Osteocyte (in vitro differentiated cells): ENCODE measurements at regions not wholly inside any gene's neighbourhood (a gene's known extent, or its start where the extent isn't known, plus 50 kb on each side); places are given as distances from the start of the nearest gene placed in this dataset.

ENCODE experiments used
- DNase-seq: peaks from one replicate; pipeline ENCODE4 v3.0.0; 2021; ENCODE audit warnings: mixed read lengths; ENCODE audit not compliant: unreplicated experiment; ENCODE audit errors: extremely low spot score
- H3K27ac Mint-ChIP-seq: one replicate; pipeline ENCODE4 v1.8.0; 2021; ENCODE audit warnings: mild to moderate bottlenecking, mixed read lengths; ENCODE audit not compliant: unreplicated experiment
- H3K27me3 Mint-ChIP-seq: one replicate; pipeline ENCODE4 v1.8.0; 2021; ENCODE audit warnings: mixed read lengths; ENCODE audit not compliant: unreplicated experiment
- H3K36me3 Mint-ChIP-seq: one replicate; pipeline ENCODE4 v1.8.0; 2021; ENCODE audit warnings: mixed read lengths; ENCODE audit not compliant: unreplicated experiment
- H3K4me1 Mint-ChIP-seq: one replicate; pipeline ENCODE4 v1.8.0; 2021; ENCODE audit warnings: mixed read lengths; ENCODE audit not compliant: unreplicated experiment
- H3K4me3 Mint-ChIP-seq: one replicate; pipeline ENCODE4 v1.8.0; 2021; ENCODE audit warnings: mild to moderate bottlenecking, moderate library complexity, mixed read lengths; ENCODE audit not compliant: unreplicated experiment
- H3K9me3 Mint-ChIP-seq: one replicate; pipeline ENCODE4 v1.8.0; 2021; ENCODE audit warnings: mixed read lengths; ENCODE audit not compliant: unreplicated experiment
- CTCF ChIP-seq: fragments of 200-600 bp; sonication (generic); IDR thresholded peaks from 2 replicates; pipeline ENCODE4 v1.5.0; 2021; ENCODE audit warnings: antibody characterized with exemption, mild to moderate bottlenecking, moderate library complexity

GRCh38 chr5:18216016-18216415 is 581.8 kb downstream of the TAF11L14 start:
- H3K27ac Mint-ChIP-seq, result no peak overlapping the region

GRCh38 chr5:18216729-18217128 is 582.5 kb downstream of the TAF11L14 start:
- no peak overlapping the region for H3K27ac Mint-ChIP-seq
- peaks cover 2% of the 10 kb centered on the region for H3K4me1 Mint-ChIP-seq
- H3K9me3 Mint-ChIP-seq, result peaks cover 8% of the 10 kb centered on the region
- H3K27me3 Mint-ChIP-seq, result no peaks in the 10 kb centered on the region
- no peak for TF ChIP-seq CTCF
- DNase-seq, result no peak
- no peak overlapping the region for H3K4me3 Mint-ChIP-seq
- H3K36me3 Mint-ChIP-seq, result peaks cover 2% of the 10 kb centered on the region

More at GRCh38 chr5:18216016-18216415, 581.8 kb downstream of the TAF11L14 start:
- DNase-seq, result no peak
- Mint-ChIP-seq H3K9me3 (peaks cover 8% of the 10 kb centered on the region), H3K4me3 (no peak overlapping the region), H3K4me1 (peaks cover 2% of the 10 kb centered on the region), H3K36me3 (peaks cover 2% of the 10 kb centered on the region), H3K27me3 (no peaks in the 10 kb centered on the region)
- TF ChIP-seq CTCF, result no peak

- no peak for DNase-seq
- Mint-ChIP-seq H3K9me3 (peaks cover 8% of the 10 kb centered on the region), H3K36me3 (peaks cover 2% of the 10 kb centered on the region), H3K4me3 (no peak overlapping the region), H3K27me3 (no peaks in the 10 kb centered on the region), H3K4me1 (peaks cover 2% of the 10 kb centered on the region), H3K27ac (no peak overlapping the region)
- no peak for TF ChIP-seq CTCF
These were observed 585.0 kb downstream of the TAF11L14 start for GRCh38 chr5:18219241-18219640.

- H3K36me3 Mint-ChIP-seq, result peaks cover 2% of the 10 kb centered on the region
- no peaks in the 10 kb centered on the region for H3K27me3 Mint-ChIP-seq
- no peak for TF ChIP-seq CTCF
- no peak overlapping the region for H3K4me3 Mint-ChIP-seq
- H3K9me3 Mint-ChIP-seq, result peaks cover 7% of the 10 kb centered on the region
- no peak for DNase-seq
- no peak overlapping the region for H3K27ac Mint-ChIP-seq
- H3K4me1 Mint-ChIP-seq, result peaks cover 2% of the 10 kb centered on the region
These were observed 586.4 kb downstream of the TAF11L14 start for GRCh38 chr5:18220631-18221030.

- Mint-ChIP-seq H3K27ac (no peak overlapping the region), H3K4me3 (no peak overlapping the region), H3K27me3 (peaks cover 6% of the 10 kb centered on the region), H3K9me3 (peaks cover 5% of the 10 kb centered on the region), H3K36me3 (no peaks in the 10 kb centered on the region), H3K4me1 (no peaks in the 10 kb centered on the region)
- no peak for TF ChIP-seq CTCF
- DNase-seq, result no peak
These were observed 602.1 kb downstream of the TAF11L14 start for GRCh38 chr5:18236386-18236785.
